ENCODE measurements at regions not wholly inside any gene's neighbourhood (a gene's known extent, or its start where the extent isn't known, plus 50 kb on each side); places are given as distances from the start of the nearest gene placed in this dataset.

GRCh38 chr4:14896656-14897175 is 105.6 kb upstream of the CPEB2 start:
- no peak for TF ChIP-seq CTCF (IDR thresholded peaks at IDR 0.05; ENCODE audit: borderline replicate concordance, control extremely low read depth, extremely low read depth, insufficient read depth, missing control alignments)
- in situ Hi-C loops (cut with MboI; ENCODE audit: low sequenced_read_pairs, unreplicated experiment), result no loop called here
- DNase-seq (ENCODE audit: low spot score), result no peak

GRCh38 chr4:14897217-14897616 is 105.1 kb upstream of the CPEB2 start:
- TF ChIP-seq CTCF (IDR thresholded peaks at IDR 0.05; ENCODE audit: borderline replicate concordance, control extremely low read depth, extremely low read depth, insufficient read depth, missing control alignments), result no peak
- DNase-seq (ENCODE audit: low spot score), result no peak
- in situ Hi-C loops (cut with MboI; ENCODE audit: low sequenced_read_pairs, unreplicated experiment), result no loop called here

GRCh38 chr4:14898989-14899388 is 103.3 kb upstream of the CPEB2 start:
- in situ Hi-C loops (cut with MboI; ENCODE audit: low sequenced_read_pairs, unreplicated experiment), result no loop called here
- TF ChIP-seq CTCF (IDR thresholded peaks at IDR 0.05; ENCODE audit: borderline replicate concordance, control extremely low read depth, extremely low read depth, insufficient read depth, missing control alignments), result no peak
- DNase-seq (ENCODE audit: low spot score), result no peak

- DNase-seq (ENCODE audit: low spot score), result no peak
- in situ Hi-C loops (cut with MboI; ENCODE audit: low sequenced_read_pairs, unreplicated experiment), result no loop called here
- no peak for TF ChIP-seq CTCF (IDR thresholded peaks at IDR 0.05; ENCODE audit: borderline replicate concordance, control extremely low read depth, extremely low read depth, insufficient read depth, missing control alignments)
Measured at GRCh38 chr4:14902342-14902741, 99.9 kb upstream of the CPEB2 start.

GRCh38 chr4:14903321-14903720 is 99.0 kb upstream of the CPEB2 start:
- no peak for TF ChIP-seq CTCF (IDR thresholded peaks at IDR 0.05; ENCODE audit: borderline replicate concordance, control extremely low read depth, extremely low read depth, insufficient read depth, missing control alignments)
- in situ Hi-C loops (cut with MboI; ENCODE audit: low sequenced_read_pairs, unreplicated experiment), result no loop called here
- DNase-seq (ENCODE audit: low spot score), result no peak

- in situ Hi-C loops (cut with MboI; ENCODE audit: low sequenced_read_pairs, unreplicated experiment), result no loop called here
- no peak for TF ChIP-seq CTCF (IDR thresholded peaks at IDR 0.05; ENCODE audit: borderline replicate concordance, control extremely low read depth, extremely low read depth, insufficient read depth, missing control alignments)
- no peak for DNase-seq (ENCODE audit: low spot score)
Measured at GRCh38 chr4:14906805-14907204, 95.5 kb upstream of the CPEB2 start.

- in situ Hi-C loops (cut with MboI; ENCODE audit: low sequenced_read_pairs, unreplicated experiment), result no loop called here
- TF ChIP-seq CTCF (IDR thresholded peaks at IDR 0.05; ENCODE audit: borderline replicate concordance, control extremely low read depth, extremely low read depth, insufficient read depth, missing control alignments), result no peak
- DNase-seq (ENCODE audit: low spot score), result no peak
Measured at GRCh38 chr4:14908635-14909034, 93.6 kb upstream of the CPEB2 start.
